Astrocyte (in vitro differentiated cells and primary cell): ENCODE measurements at regions not wholly inside any gene's neighbourhood (a gene's known extent, or its start where the extent isn't known, plus 50 kb on each side); places are given as distances from the start of the nearest gene placed in this dataset.

ENCODE experiments used
- DNase-seq: peaks from one replicate; pipeline ENCODE4 v3.0.0-alpha.2; 2010; ENCODE audit warnings: low read depth
- FAIRE-seq: peaks from 2 replicates; lab custom pipeline; 2011; peaks lifted over from hg19 to GRCh38; lab: Jason Lieb, UNC
- H2AFZ ChIP-seq: 2 replicates; pipeline ENCODE4 v1.6.0; 2012; ENCODE audit warnings: low read depth, low read length, inconsistent platforms
- H3K27ac ChIP-seq: 2 replicates; pipeline ENCODE4 v1.5.1; 2011; ENCODE audit warnings: low read depth, low read length, inconsistent platforms
- H3K27me3 ChIP-seq: 2 replicates; pipeline ENCODE4 v1.6.0; 2011; ENCODE audit warnings: low read length, inconsistent platforms; ENCODE audit not compliant: insufficient read depth
- H3K36me3 ChIP-seq: 2 replicates; pipeline ENCODE4 v1.5.1; 2011; ENCODE audit warnings: low read length, inconsistent platforms; ENCODE audit not compliant: insufficient read depth
- H3K4me1 ChIP-seq: 2 replicates; pipeline ENCODE4 v1.5.1; 2011; ENCODE audit warnings: low read length, inconsistent platforms; ENCODE audit not compliant: insufficient read depth
- H3K4me2 ChIP-seq: 2 replicates; pipeline ENCODE4 v1.6.0; 2012; ENCODE audit warnings: low read length, inconsistent platforms
- H3K4me3 ChIP-seq: 2 replicates; pipeline ENCODE4 v1.5.1; 2011; ENCODE audit warnings: low read depth, mild to moderate bottlenecking, low read length, inconsistent platforms; ENCODE audit not compliant: insufficient read depth
- H3K79me2 ChIP-seq: 2 replicates; pipeline ENCODE4 v1.6.0; 2012; ENCODE audit warnings: mild to moderate bottlenecking, low read length, inconsistent platforms; ENCODE audit not compliant: insufficient read depth
- H3K9ac ChIP-seq: 2 replicates; pipeline ENCODE4 v1.6.0; 2012; ENCODE audit warnings: mild to moderate bottlenecking, low read length, inconsistent platforms
- H3K9me3 ChIP-seq: 2 replicates; pipeline ENCODE4 v1.5.1; 2012; ENCODE audit warnings: low read depth, mild to moderate bottlenecking, low read length, inconsistent platforms; ENCODE audit not compliant: insufficient read depth
- H4K20me1 ChIP-seq: 2 replicates; pipeline ENCODE4 v1.6.0; 2012; ENCODE audit warnings: low read length, inconsistent platforms; ENCODE audit not compliant: insufficient read depth
- H3K27ac Mint-ChIP-seq: one replicate; pipeline ENCODE4 v1.8.0; 2021; ENCODE audit warnings: mild to moderate bottlenecking, mixed read lengths; ENCODE audit not compliant: unreplicated experiment
- H3K27me3 Mint-ChIP-seq: one replicate; pipeline ENCODE4 v1.8.0; 2021; ENCODE audit warnings: low read depth, mixed read lengths; ENCODE audit not compliant: unreplicated experiment
- H3K36me3 Mint-ChIP-seq: one replicate; pipeline ENCODE4 v1.8.0; 2021; ENCODE audit warnings: low read depth, mixed read lengths; ENCODE audit not compliant: unreplicated experiment
- H3K4me1 Mint-ChIP-seq: one replicate; pipeline ENCODE4 v1.8.0; 2021; ENCODE audit warnings: low read depth, mixed read lengths; ENCODE audit not compliant: unreplicated experiment
- H3K4me3 Mint-ChIP-seq: one replicate; pipeline ENCODE4 v1.8.0; 2021; ENCODE audit warnings: mild to moderate bottlenecking, moderate library complexity, mixed read lengths; ENCODE audit not compliant: unreplicated experiment
- H3K9me3 Mint-ChIP-seq: one replicate; pipeline ENCODE4 v1.8.0; 2021; ENCODE audit warnings: mild to moderate bottlenecking, mixed read lengths; ENCODE audit not compliant: unreplicated experiment
- CTCF ChIP-seq: IDR thresholded peaks from 2 replicates; pipeline ENCODE4 v1.5.1; 2011; ENCODE audit warnings: low read depth, mild to moderate bottlenecking, inconsistent platforms, low read length, moderate library complexity; ENCODE audit not compliant: insufficient read depth
- EZH2 ChIP-seq: IDR thresholded peaks from 2 replicates; pipeline ENCODE4 v1.6.1; 2012; ENCODE audit warnings: mild to moderate bottlenecking, low read length, inconsistent platforms; ENCODE audit not compliant: insufficient read depth

DNA sequence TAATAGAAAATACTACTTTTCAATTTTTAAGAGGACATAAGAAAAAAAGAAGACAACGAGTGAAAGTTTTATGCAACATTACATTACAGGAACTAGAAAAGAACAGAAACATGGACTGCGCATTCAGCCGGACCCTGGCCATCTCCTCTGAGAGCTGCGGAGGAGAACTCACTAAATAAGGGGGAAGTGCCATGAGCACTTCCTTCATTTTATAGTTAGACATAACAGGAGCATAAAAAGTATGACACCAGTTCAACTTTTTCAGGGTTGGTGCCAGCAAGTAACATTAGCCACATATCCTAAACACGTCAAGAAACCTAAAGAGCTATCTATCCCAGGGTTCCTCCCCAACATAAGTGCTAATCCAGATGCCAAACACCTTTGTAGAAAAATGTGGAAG, 78.0 kb upstream of the SERTAD2 start:
- TF ChIP-seq EZH2 (no peak), CTCF (no peak)
- no peaks in the 10 kb centered on the region for H3K27me3 ChIP-seq
- no peaks in the 10 kb centered on the region for H3K27me3 Mint-ChIP-seq
- H3K4me1 Mint-ChIP-seq, result peaks cover 22% of the 10 kb centered on the region
- FAIRE-seq (no peak), DNase-seq (no peak)
- H3K36me3 Mint-ChIP-seq, result peaks cover 2% of the 10 kb centered on the region
- H3K27ac Mint-ChIP-seq, result no peak overlapping the region
- no peak overlapping the region for H3K9ac ChIP-seq
- H3K9me3 ChIP-seq, result no peaks in the 10 kb centered on the region
- no peaks in the 10 kb centered on the region for H3K9me3 Mint-ChIP-seq
- H4K20me1 ChIP-seq, result no peaks in the 10 kb centered on the region
- H3K4me2 ChIP-seq, result no peak overlapping the region
- H3K27ac ChIP-seq, result no peak overlapping the region
- H3K36me3 ChIP-seq, result no peaks in the 10 kb centered on the region
- no peaks in the 10 kb centered on the region for H3K79me2 ChIP-seq
- H3K4me3 Mint-ChIP-seq, result no peak overlapping the region
- no peak overlapping the region for H3K4me3 ChIP-seq
- no peak overlapping the region for H2AFZ ChIP-seq
- peaks cover 9% of the 10 kb centered on the region for H3K4me1 ChIP-seq

DNA sequence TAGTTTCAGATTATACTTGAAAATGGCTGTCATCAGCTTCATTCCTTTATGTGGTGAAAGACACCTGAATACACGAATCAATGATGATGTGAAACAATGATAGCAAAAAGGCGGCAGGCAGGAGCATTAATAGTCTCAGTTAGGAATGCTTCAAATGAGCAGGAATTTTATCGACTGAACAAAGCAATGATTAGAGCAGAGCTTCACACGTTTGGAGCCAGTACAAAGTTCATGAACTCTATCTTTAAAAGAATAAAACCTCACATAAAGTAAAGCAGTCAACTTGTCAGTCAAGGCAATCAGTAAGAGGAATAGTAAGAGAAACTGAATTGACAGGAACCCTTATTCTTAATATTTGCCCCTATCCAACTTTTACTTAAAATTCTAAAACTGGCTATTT, 78.4 kb upstream of the SERTAD2 start:
- peaks cover 9% of the 10 kb centered on the region for H3K4me1 ChIP-seq
- Mint-ChIP-seq H3K36me3 (peaks cover 2% of the 10 kb centered on the region), H3K4me1 (peaks cover 22% of the 10 kb centered on the region), H3K4me3 (no peak overlapping the region), H3K27me3 (no peaks in the 10 kb centered on the region), H3K27ac (no peak overlapping the region), H3K9me3 (no peaks in the 10 kb centered on the region)
- no peak for TF ChIP-seq CTCF
- TF ChIP-seq EZH2, result no peak
- FAIRE-seq (no peak), DNase-seq (no peak)
- no peaks in the 10 kb centered on the region for H3K9me3 ChIP-seq
- no peak overlapping the region for H3K27ac ChIP-seq
- no peak overlapping the region for H3K9ac ChIP-seq
- no peak overlapping the region for H3K4me2 ChIP-seq
- no peaks in the 10 kb centered on the region for H3K27me3 ChIP-seq
- no peak overlapping the region for H3K4me3 ChIP-seq
- H3K36me3 ChIP-seq, result no peaks in the 10 kb centered on the region
- no peaks in the 10 kb centered on the region for H3K79me2 ChIP-seq
- no peaks in the 10 kb centered on the region for H4K20me1 ChIP-seq
- H2AFZ ChIP-seq, result no peak overlapping the region

DNA sequence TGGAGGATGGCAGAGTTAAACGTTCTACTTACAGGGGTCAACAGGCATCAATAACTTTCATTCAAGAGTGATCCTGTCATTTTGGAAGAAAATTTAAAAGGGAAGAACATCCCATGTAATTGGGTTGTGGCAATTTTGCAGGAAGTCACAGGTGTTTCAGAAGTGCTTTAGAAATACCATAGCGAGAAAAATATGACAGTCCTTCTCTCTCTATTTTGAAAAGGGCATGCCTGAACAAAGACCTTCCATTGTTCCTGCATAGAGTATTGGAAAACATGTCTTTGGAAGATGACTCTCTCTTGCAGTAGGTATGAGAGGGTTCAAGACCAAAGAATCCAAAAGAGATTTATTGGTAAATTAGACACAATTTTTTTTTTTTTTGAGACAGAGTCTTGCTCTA, 81.8 kb upstream of the SERTAD2 start:
- no peak overlapping the region for H3K4me3 Mint-ChIP-seq
- Histone ChIP-seq H3K36me3 (no peaks in the 10 kb centered on the region), H3K4me1 (peaks cover 5% of the 10 kb centered on the region), H3K4me2 (no peak overlapping the region), H3K9ac (no peak overlapping the region), H3K9me3 (no peaks in the 10 kb centered on the region), H4K20me1 (no peaks in the 10 kb centered on the region), H2AFZ (no peak overlapping the region), H3K4me3 (no peak overlapping the region), H3K79me2 (no peaks in the 10 kb centered on the region), H3K27me3 (no peaks in the 10 kb centered on the region), H3K27ac (no peak overlapping the region)
- no peaks in the 10 kb centered on the region for H3K9me3 Mint-ChIP-seq
- H3K4me1 Mint-ChIP-seq, result peaks cover 20% of the 10 kb centered on the region
- no peaks in the 10 kb centered on the region for H3K27me3 Mint-ChIP-seq
- DNase-seq, result no peak
- H3K27ac Mint-ChIP-seq, result no peak overlapping the region
- FAIRE-seq, result no peak
- H3K36me3 Mint-ChIP-seq, result peaks cover 2% of the 10 kb centered on the region
- TF ChIP-seq EZH2 (no peak), CTCF (no peak)
